Chondrocyte (in vitro differentiated cells): ENCODE measurements at regions not wholly inside any gene's neighbourhood (a gene's known extent, or its start where the extent isn't known, plus 50 kb on each side); places are given as distances from the start of the nearest gene placed in this dataset.

Experiments used
- DNase-seq: peaks from one replicate; pipeline ENCODE4 v3.0.0; 2021; ENCODE audit warnings: mixed read lengths, low spot score
- H3K27ac Mint-ChIP-seq: one replicate; pipeline ENCODE4 v1.8.0; 2021; ENCODE audit warnings: mild to moderate bottlenecking, moderate library complexity, mixed read lengths; ENCODE audit not compliant: unreplicated experiment
- H3K27me3 Mint-ChIP-seq: 2 replicates; pipeline ENCODE4 v1.8.0; 2021; ENCODE audit warnings: low read depth, mixed read lengths
- H3K36me3 Mint-ChIP-seq: 2 replicates; pipeline ENCODE4 v1.8.0; 2021; ENCODE audit warnings: low read depth, mixed read lengths
- H3K4me1 Mint-ChIP-seq: 2 replicates; pipeline ENCODE4 v1.8.0; 2021; ENCODE audit warnings: low read depth, mild to moderate bottlenecking, mixed read lengths
- H3K4me3 Mint-ChIP-seq: one replicate; pipeline ENCODE4 v1.8.0; 2021; ENCODE audit warnings: mild to moderate bottlenecking, moderate library complexity, mixed read lengths; ENCODE audit not compliant: unreplicated experiment
- H3K9me3 Mint-ChIP-seq: 2 replicates; pipeline ENCODE4 v1.8.0; 2021; ENCODE audit warnings: low read depth, mixed read lengths
- TF ChIP-seq, protein P1 (sequence below): fragments of 200-600 bp; sonication (generic); IDR thresholded peaks from 2 replicates; pipeline ENCODE4 v1.5.0; 2021; ENCODE audit warnings: antibody characterized with exemption, mild to moderate bottlenecking, moderate library complexity

GRCh38 chr13:83950293-83950692 lies 68.0 kb upstream of the SLITRK1 start:
- TF ChIP-seq, protein P1, sequence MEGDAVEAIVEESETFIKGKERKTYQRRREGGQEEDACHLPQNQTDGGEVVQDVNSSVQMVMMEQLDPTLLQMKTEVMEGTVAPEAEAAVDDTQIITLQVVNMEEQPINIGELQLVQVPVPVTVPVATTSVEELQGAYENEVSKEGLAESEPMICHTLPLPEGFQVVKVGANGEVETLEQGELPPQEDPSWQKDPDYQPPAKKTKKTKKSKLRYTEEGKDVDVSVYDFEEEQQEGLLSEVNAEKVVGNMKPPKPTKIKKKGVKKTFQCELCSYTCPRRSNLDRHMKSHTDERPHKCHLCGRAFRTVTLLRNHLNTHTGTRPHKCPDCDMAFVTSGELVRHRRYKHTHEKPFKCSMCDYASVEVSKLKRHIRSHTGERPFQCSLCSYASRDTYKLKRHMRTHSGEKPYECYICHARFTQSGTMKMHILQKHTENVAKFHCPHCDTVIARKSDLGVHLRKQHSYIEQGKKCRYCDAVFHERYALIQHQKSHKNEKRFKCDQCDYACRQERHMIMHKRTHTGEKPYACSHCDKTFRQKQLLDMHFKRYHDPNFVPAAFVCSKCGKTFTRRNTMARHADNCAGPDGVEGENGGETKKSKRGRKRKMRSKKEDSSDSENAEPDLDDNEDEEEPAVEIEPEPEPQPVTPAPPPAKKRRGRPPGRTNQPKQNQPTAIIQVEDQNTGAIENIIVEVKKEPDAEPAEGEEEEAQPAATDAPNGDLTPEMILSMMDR: no peak
- Mint-ChIP-seq H3K36me3 (no peaks in the 10 kb centered on the region), H3K27ac (no peak overlapping the region), H3K4me1 (peaks cover 16% of the 10 kb centered on the region), H3K9me3 (peaks cover 3% of the 10 kb centered on the region), H3K27me3 (no peaks in the 10 kb centered on the region), H3K4me3 (no peak overlapping the region)
- no peak for DNase-seq

DNA sequence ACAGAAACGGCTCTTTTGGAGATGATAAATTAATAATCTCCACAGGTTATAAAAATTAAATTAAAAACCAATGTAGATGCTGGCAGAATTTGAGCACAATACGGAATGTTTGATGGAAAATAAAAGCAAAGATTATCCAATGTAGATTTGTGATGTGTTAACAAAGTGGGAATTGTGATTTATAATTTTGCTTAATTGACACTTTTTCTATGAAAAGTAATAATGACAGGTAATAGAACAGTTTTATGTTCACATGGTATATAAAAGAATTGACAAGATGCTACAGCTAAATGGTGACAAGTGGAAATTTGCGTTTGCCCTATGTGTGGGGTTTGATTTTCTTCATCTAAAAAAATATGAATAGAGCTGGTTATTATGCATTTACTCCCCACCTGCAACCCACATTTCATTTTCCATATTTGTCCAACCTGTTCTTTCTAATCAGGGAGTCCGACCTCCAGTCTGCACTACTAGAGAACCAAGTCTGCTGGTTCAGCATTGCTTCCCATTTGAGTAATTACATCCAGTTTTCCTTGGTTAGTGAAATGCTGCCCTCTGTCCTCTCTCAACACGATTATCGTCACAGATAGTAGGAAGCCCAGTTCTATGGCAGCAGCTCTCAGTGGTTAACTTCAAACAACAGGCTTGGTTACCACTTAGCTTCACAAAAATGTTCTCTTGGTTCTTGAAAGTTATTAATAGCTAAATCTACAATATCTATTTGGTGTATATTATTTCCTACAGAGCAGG lies 61.4 kb upstream of the SLITRK1 start:
- H3K4me1 Mint-ChIP-seq: peaks cover 14% of the 10 kb centered on the region
- TF ChIP-seq, protein P1: no peak
- H3K27ac Mint-ChIP-seq: no peak overlapping the region
- no peaks in the 10 kb centered on the region for H3K9me3 Mint-ChIP-seq
- H3K27me3 Mint-ChIP-seq: no peaks in the 10 kb centered on the region
- no peak for DNase-seq
- H3K4me3 Mint-ChIP-seq: no peak overlapping the region
- no peaks in the 10 kb centered on the region for H3K36me3 Mint-ChIP-seq

DNA sequence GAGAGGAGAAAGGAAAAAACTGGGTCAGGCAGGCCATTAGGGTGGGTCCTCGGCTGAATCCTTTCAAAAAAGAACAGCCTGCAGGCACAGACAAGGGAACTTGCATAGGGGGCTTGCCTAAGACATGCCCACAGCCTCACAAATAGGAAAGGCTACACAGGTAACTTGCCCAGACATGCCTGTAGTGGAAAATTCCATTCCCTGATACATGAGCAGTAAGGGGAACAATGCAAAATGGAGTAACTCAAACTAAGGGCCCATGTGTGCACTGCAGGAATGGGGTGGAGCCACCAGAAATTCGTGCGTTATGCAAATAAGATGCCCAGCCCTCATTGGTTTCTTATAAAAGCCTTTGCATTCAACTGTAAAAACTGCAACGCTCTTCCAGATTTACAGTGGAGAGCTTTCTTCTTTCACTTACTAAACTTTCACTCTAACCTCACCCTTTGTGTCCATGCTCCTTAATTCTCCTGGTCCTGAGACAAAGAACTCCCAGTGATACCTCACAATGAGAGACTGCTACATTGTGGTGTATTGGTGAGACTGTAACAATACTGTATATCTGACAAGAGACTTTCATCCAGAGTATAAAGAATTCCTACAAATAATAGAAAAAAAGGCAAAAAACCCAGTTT lies 59.5 kb upstream of the SLITRK1 start:
- no peak for DNase-seq
- no peaks in the 10 kb centered on the region for H3K27me3 Mint-ChIP-seq
- no peaks in the 10 kb centered on the region for H3K36me3 Mint-ChIP-seq
- H3K4me3 Mint-ChIP-seq: no peak overlapping the region
- TF ChIP-seq, protein P1: no peak
- H3K9me3 Mint-ChIP-seq: no peaks in the 10 kb centered on the region
- H3K4me1 Mint-ChIP-seq: peaks cover 19% of the 10 kb centered on the region
- no peak overlapping the region for H3K27ac Mint-ChIP-seq

DNA sequence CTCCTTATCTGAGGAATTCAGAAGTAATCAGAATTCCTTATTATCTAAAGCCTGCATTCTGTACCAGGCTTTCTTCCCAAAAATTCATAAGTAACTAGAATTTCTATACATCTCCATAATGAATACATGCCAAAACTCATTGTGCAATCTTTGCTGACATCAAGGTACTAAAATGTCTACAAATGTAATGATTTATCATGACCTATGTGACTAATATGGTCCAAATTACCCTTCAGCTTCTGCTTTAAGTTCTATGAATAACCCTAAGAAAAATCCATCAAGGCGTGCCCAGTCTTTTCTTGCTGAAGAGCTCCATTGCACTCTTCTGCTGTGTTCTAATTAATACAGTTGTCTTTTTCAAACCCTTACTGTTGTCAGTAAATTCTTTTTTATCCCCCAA lies 58.5 kb upstream of the SLITRK1 start:
- DNase-seq: no peak
- Mint-ChIP-seq H3K4me1 (peaks cover 19% of the 10 kb centered on the region), H3K27ac (no peak overlapping the region)

GRCh38 chr13:83937579-83937978 lies 55.3 kb upstream of the SLITRK1 start:
- Mint-ChIP-seq H3K27ac (no peak overlapping the region), H3K4me3 (no peak overlapping the region), H3K36me3 (no peaks in the 10 kb centered on the region), H3K4me1 (peaks cover 19% of the 10 kb centered on the region), H3K9me3 (no peaks in the 10 kb centered on the region), H3K27me3 (no peaks in the 10 kb centered on the region)
- DNase-seq: no peak
- TF ChIP-seq, protein P1: no peak

More for the DNA sequence above, 58.5 kb upstream of the SLITRK1 start:
- no peak overlapping the region for H3K4me3 Mint-ChIP-seq
- no peaks in the 10 kb centered on the region for H3K36me3 Mint-ChIP-seq
- TF ChIP-seq, protein P1: no peak
- H3K9me3 Mint-ChIP-seq: no peaks in the 10 kb centered on the region
- H3K27me3 Mint-ChIP-seq: no peaks in the 10 kb centered on the region
